Endothelial cell of umbilical vein (primary cell): ENCODE measurements at regions not wholly inside any gene's neighbourhood (a gene's known extent, or its start where the extent isn't known, plus 50 kb on each side); places are given as distances from the start of the nearest gene placed in this dataset.
A peak's percentile ranks its signal among the peaks of the same experiment; 100 is the strongest.

Experiments
- BruUV-seq: library from RNA; stranded (reverse); fragments of 400-500 nt; replicated peaks from 2 replicates; lab custom pipeline; 2021; lab: Mats Ljungman, UMichigan
- CTCF ChIA-PET: fragments of 300-600, 350-600 bp; sonication (Branson Sonifier 250); formaldehyde crosslinking; loops from one replicate; lab custom pipeline; 2021; ENCODE audit warnings: antibody characterized with exemption, inconsistent platforms; lab: Charles Lee
- POLR2A ChIA-PET: fragments of 300-600, 350-600 bp; sonication (Branson Sonifier 250); formaldehyde crosslinking; loops from one replicate; lab custom pipeline; 2021; ENCODE audit warnings: antibody characterized with exemption, inconsistent platforms; lab: Charles Lee
- DNase-seq: peaks from one replicate; pipeline ENCODE4 v3.0.0-alpha.2; 2011; ENCODE audit warnings: low read depth, low spot score
- FAIRE-seq: peaks from 2 replicates; lab custom pipeline; 2011; peaks lifted over from hg19 to GRCh38; lab: Jason Lieb, UNC
- H2AFZ ChIP-seq: 2 replicates; pipeline ENCODE4 v1.6.0; 2012; ENCODE audit warnings: low read depth, low read length, control low read depth, inconsistent platforms
- H3K27ac ChIP-seq: 2 replicates; pipeline ENCODE4 v1.5.1; 2011; ENCODE audit warnings: low read depth, mild to moderate bottlenecking, control low read depth, low read length, moderate library complexity; ENCODE audit not compliant: insufficient read depth
- H3K27me3 ChIP-seq, 2 experiments: 2 replicates each; pipeline versions ENCODE4 v1.6.0 to v1.6.1; 2011; ENCODE audit warnings: low read length in 2 of 2, mixed read lengths in 1 of 2; ENCODE audit not compliant: control insufficient read depth in 2 of 2, insufficient read depth in 2 of 2
- H3K36me3 ChIP-seq, 2 experiments: 2 replicates in 1 of 2; 3 replicates in 1 of 2; pipeline ENCODE4 v1.5.1; 2011; ENCODE audit warnings: low read length in 2 of 2, mild to moderate bottlenecking in 1 of 2, moderate library complexity in 1 of 2; ENCODE audit not compliant: control insufficient read depth in 2 of 2, insufficient read depth in 2 of 2; ENCODE audit errors: extremely low read depth in 1 of 2
- H3K4me1 ChIP-seq: 3 replicates; pipeline ENCODE4 v1.5.1; 2011; ENCODE audit warnings: mild to moderate bottlenecking, low read length; ENCODE audit not compliant: control insufficient read depth, insufficient read depth; ENCODE audit errors: extremely low read depth
- H3K4me2 ChIP-seq: 2 replicates; pipeline ENCODE4 v1.6.1; 2011; ENCODE audit warnings: low read length, control low read depth, mixed read lengths; ENCODE audit not compliant: insufficient read depth
- H3K4me3 ChIP-seq, 3 experiments: fragments of 200-600 bp in 1 of 3; sonication (generic), shearing (Covaris generic) in 1 of 3; replicated peaks in 1 of 3; 2 replicates each; pipeline ENCODE4 v1.5.1; 2011 to 2016; ENCODE audit warnings: control low read depth in 3 of 3, low read length in 3 of 3, mild to moderate bottlenecking in 2 of 3, inconsistent platforms in 1 of 3, low read depth in 1 of 3, moderate library complexity in 1 of 3; ENCODE audit not compliant: insufficient read depth in 1 of 3
- H3K79me2 ChIP-seq: 2 replicates; pipeline ENCODE4 v1.6.0; 2012; ENCODE audit warnings: low read length, inconsistent platforms; ENCODE audit not compliant: control insufficient read depth, insufficient read depth
- H3K9ac ChIP-seq: replicated peaks from 2 replicates; pipeline ENCODE3; 2011; ENCODE audit warnings: low read length, control low read depth; ENCODE audit not compliant: insufficient read depth; ENCODE audit errors: extremely low read depth
- H3K9me1 ChIP-seq: replicated peaks from 3 replicates; pipeline ENCODE4 v1.6.0; 2011; ENCODE audit warnings: mild to moderate bottlenecking, low read length; ENCODE audit not compliant: control insufficient read depth, insufficient read depth; ENCODE audit errors: extremely low read depth
- H3K9me3 ChIP-seq: replicated peaks from 2 replicates; pipeline ENCODE4 v1.5.1; 2012; ENCODE audit warnings: low read length, inconsistent platforms; ENCODE audit not compliant: control insufficient read depth, insufficient read depth
- H4K20me1 ChIP-seq: replicated peaks from 2 replicates; pipeline ENCODE3; 2011; ENCODE audit warnings: mild to moderate bottlenecking, low read length; ENCODE audit not compliant: control insufficient read depth, insufficient read depth; ENCODE audit errors: extremely low read depth
- EZH2 ChIP-seq: IDR thresholded peaks from 2 replicates; pipeline ENCODE4 v1.6.1; 2012; ENCODE audit warnings: borderline replicate concordance, low read depth, mild to moderate bottlenecking, moderate library complexity, low read length, inconsistent platforms; ENCODE audit not compliant: severe bottlenecking
- FOS ChIP-seq: IDR thresholded peaks from 2 replicates; pipeline ENCODE4 v1.6.1; 2011; ENCODE audit warnings: mild to moderate bottlenecking, low read length, moderate library complexity, borderline replicate concordance; ENCODE audit not compliant: insufficient read depth
- MAX ChIP-seq: IDR thresholded peaks from 2 replicates; pipeline ENCODE4 v1.6.1; 2011; ENCODE audit not compliant: insufficient read depth, insufficient read length
- MYC ChIP-seq: IDR thresholded peaks from one replicate; pipeline ENCODE4 v1.6.1; 2011; ENCODE audit warnings: mild to moderate bottlenecking, low read depth, low read length
- POLR2A ChIP-seq: IDR thresholded peaks from 2 replicates; pipeline ENCODE4 v1.6.1; 2012; ENCODE audit warnings: low read depth, mild to moderate bottlenecking, control low read depth, low read length
- POLR2AphosphoS5 ChIP-seq: IDR thresholded peaks from 2 replicates; pipeline ENCODE4 v1.6.1; 2012; ENCODE audit warnings: low read depth, mild to moderate bottlenecking, control low read depth, low read length, moderate library complexity; ENCODE audit not compliant: insufficient read depth
- dilution Hi-C: fragments of 300-500 bp; cut with MboI; formaldehyde crosslinking; loops from one replicate; pipeline ENCODE4 v1.15.0; 2019; ENCODE audit warnings: low sequenced_read_pairs; ENCODE audit not compliant: extremely low pct_ligation_motif_present
- intact Hi-C: fragments of 100-400 bp; cut with micrococcal nuclease; formaldehyde crosslinking; loops from one replicate; pipeline ENCODE4 v1.10.0; 2022

GRCh38 chr7:41346878-41347277, 356.0 kb downstream of the INHBA start:
- CTCF ChIA-PET: interaction anchor here (0.9 to 1.0 kb wide), 2 partner anchors 14 to 17 kb away, joined by 3 read pairs; no protein-coding TSS in a partner anchor
- H3K36me3 ChIP-seq: no peaks in the 10 kb centered on the region
- no peaks in the 10 kb centered on the region for H3K4me1 ChIP-seq
- intact Hi-C loops (no loop called here), dilution Hi-C loops (no loop called here)
- DNase-seq: no peak
- TF ChIP-seq MYC (no peak), EZH2 (no peak), MAX (no peak), POLR2A (no peak), FOS (no peak), POLR2AphosphoS5 (no peak)
- H3K4me2 ChIP-seq: no peak overlapping the region
- H3K27me3 ChIP-seq: no peaks in the 10 kb centered on the region
- no peak overlapping the region for H3K27ac ChIP-seq
- H3K9me3 ChIP-seq: no peaks in the 10 kb centered on the region
- no peak overlapping the region for H2AFZ ChIP-seq
- no peak overlapping the region for H3K9ac ChIP-seq
- POLR2A ChIA-PET: no interaction called here
- H3K9me1 ChIP-seq: no peaks in the 10 kb centered on the region
- no peaks in the 10 kb centered on the region for H3K79me2 ChIP-seq
- no peak overlapping the region for H3K4me3 ChIP-seq
- FAIRE-seq: no peak
- no TSS peak for BruUV-seq
- H4K20me1 ChIP-seq: no peaks in the 10 kb centered on the region

GRCh38 chr7:41339913-41340676, 362.8 kb downstream of the INHBA start:
- Histone ChIP-seq H3K4me2 (no peak overlapping the region), H3K27me3 (no peaks in the 10 kb centered on the region), H3K79me2 (no peaks in the 10 kb centered on the region), H3K9ac (no peak overlapping the region), H3K27ac (no peak overlapping the region), H3K9me3 (no peaks in the 10 kb centered on the region), H4K20me1 (no peaks in the 10 kb centered on the region), H2AFZ (no peak overlapping the region), H3K4me3 (no peak overlapping the region), H3K36me3 (no peaks in the 10 kb centered on the region), H3K4me1 (no peaks in the 10 kb centered on the region), H3K9me1 (no peaks in the 10 kb centered on the region)
- no TSS peak for BruUV-seq
- TF ChIP-seq MAX: no peak
- peak; percentile 26 for FAIRE-seq
- intact Hi-C loops: no loop called here
- DNase-seq: no peak
- dilution Hi-C loops: no loop called here
- CTCF ChIA-PET: interaction anchor here (0.7 to 1.9 kb wide), 2 partner anchors 11 to 16 kb away, joined by 3 to 4 read pairs; no protein-coding TSS in a partner anchor
- POLR2A ChIA-PET: no interaction called here
